Glutamatergic neuron (in vitro differentiated cells): ENCODE measurements at regions not wholly inside any gene's neighbourhood (a gene's known extent, or its start where the extent isn't known, plus 50 kb on each side); places are given as distances from the start of the nearest gene placed in this dataset.

Experiments
- DNase-seq: peaks from one replicate; pipeline ENCODE4 v3.0.0; 2022
- H3K27ac Mint-ChIP-seq: one replicate; pipeline ENCODE4 v1.8.0; 2020; ENCODE audit warnings: mild to moderate bottlenecking, mixed read lengths, inconsistent platforms; ENCODE audit not compliant: unreplicated experiment
- H3K27me3 Mint-ChIP-seq: one replicate; pipeline ENCODE4 v1.8.0; 2020; ENCODE audit warnings: mild to moderate bottlenecking, moderate library complexity, mixed read lengths, inconsistent platforms; ENCODE audit not compliant: unreplicated experiment
- H3K36me3 Mint-ChIP-seq: one replicate; pipeline ENCODE4 v1.8.0; 2020; ENCODE audit warnings: mild to moderate bottlenecking, mixed read lengths, inconsistent platforms; ENCODE audit not compliant: unreplicated experiment
- H3K4me1 Mint-ChIP-seq: one replicate; pipeline ENCODE4 v1.8.0; 2020; ENCODE audit warnings: mild to moderate bottlenecking, low read depth, mixed read lengths, inconsistent platforms; ENCODE audit not compliant: unreplicated experiment
- H3K4me3 Mint-ChIP-seq: one replicate; pipeline ENCODE4 v1.8.0; 2020; ENCODE audit warnings: mild to moderate bottlenecking, mixed read lengths, inconsistent platforms; ENCODE audit not compliant: unreplicated experiment
- H3K9me3 Mint-ChIP-seq: one replicate; pipeline ENCODE4 v1.8.0; 2020; ENCODE audit warnings: mild to moderate bottlenecking, moderate library complexity, mixed read lengths, inconsistent platforms; ENCODE audit not compliant: unreplicated experiment
- TF ChIP-seq, protein P1 (sequence below): fragments of 200-600 bp; sonication (generic); IDR thresholded peaks from one replicate; pipeline ENCODE4 v1.5.0; 2021; ENCODE audit not compliant: partially characterized antibody, unreplicated experiment

DNA sequence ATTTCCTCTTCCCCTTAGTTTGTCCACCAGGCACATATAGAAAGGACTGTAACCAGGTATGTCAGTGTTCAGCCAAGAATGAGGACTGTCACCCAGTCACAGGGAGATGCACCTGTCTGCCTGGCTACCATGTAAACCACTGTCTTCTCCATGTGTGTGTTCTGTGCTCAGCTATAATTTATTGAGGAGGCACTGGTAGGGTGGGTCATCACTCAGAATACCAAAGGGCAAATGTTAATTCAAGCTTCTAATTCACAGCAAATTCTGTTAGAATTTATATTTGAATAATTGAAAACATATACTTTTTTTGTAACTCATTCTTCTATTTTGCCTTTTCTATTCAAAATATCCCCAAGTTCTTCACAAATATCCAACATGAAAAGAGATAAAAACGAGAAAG, 780.4 kb downstream of the MECOM start:
- H3K27ac Mint-ChIP-seq = no peak overlapping the region
- no peak overlapping the region for H3K4me3 Mint-ChIP-seq
- TF ChIP-seq, protein P1, sequence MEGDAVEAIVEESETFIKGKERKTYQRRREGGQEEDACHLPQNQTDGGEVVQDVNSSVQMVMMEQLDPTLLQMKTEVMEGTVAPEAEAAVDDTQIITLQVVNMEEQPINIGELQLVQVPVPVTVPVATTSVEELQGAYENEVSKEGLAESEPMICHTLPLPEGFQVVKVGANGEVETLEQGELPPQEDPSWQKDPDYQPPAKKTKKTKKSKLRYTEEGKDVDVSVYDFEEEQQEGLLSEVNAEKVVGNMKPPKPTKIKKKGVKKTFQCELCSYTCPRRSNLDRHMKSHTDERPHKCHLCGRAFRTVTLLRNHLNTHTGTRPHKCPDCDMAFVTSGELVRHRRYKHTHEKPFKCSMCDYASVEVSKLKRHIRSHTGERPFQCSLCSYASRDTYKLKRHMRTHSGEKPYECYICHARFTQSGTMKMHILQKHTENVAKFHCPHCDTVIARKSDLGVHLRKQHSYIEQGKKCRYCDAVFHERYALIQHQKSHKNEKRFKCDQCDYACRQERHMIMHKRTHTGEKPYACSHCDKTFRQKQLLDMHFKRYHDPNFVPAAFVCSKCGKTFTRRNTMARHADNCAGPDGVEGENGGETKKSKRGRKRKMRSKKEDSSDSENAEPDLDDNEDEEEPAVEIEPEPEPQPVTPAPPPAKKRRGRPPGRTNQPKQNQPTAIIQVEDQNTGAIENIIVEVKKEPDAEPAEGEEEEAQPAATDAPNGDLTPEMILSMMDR = no peak
- no peaks in the 10 kb centered on the region for H3K4me1 Mint-ChIP-seq
- no peak for DNase-seq
- H3K27me3 Mint-ChIP-seq = no peaks in the 10 kb centered on the region
- no peaks in the 10 kb centered on the region for H3K9me3 Mint-ChIP-seq
- no peaks in the 10 kb centered on the region for H3K36me3 Mint-ChIP-seq

DNA sequence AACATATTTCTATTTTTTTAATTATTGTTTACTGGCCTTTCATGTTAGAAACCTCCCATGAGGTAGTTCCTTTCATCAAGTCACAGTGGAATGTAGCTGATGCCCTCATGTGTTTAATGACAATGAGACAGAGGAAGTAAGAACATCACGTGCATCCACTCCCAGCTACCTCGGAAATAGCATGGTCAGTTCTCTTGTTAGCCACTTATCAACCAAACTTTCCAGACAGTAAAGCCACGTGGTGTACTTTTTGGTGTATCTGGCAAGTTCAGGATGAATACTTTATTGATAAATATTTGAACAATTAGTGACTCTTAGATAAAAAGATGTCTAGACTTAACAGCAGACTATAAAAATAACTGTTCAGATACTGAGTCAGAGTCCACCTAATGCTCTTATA, 781.7 kb downstream of the MECOM start:
- Mint-ChIP-seq H3K4me3 (no peak overlapping the region), H3K27me3 (no peaks in the 10 kb centered on the region), H3K27ac (no peak overlapping the region), H3K36me3 (no peaks in the 10 kb centered on the region), H3K9me3 (no peaks in the 10 kb centered on the region), H3K4me1 (no peaks in the 10 kb centered on the region)
- DNase-seq = no peak
- TF ChIP-seq, protein P1 = no peak

DNA sequence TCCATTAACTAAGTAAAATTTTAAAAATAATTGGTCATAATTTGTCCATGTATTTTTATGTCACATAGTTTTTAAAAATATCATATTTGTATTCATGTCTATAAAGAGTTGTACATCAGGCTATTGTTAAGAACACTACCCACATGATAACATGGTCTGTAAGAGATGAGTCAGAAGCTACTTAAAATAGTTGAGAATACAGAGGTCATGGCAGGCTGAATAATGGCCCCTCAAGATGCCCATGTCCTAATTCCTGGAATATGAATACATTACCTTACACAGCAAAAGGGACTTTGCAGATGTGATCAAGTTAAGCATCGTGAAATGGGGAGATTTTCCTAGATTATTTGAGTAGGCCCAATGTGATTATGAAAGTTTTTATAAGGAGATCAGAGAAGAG, 782.9 kb upstream of the GOLIM4 start:
- Mint-ChIP-seq H3K27ac (no peak overlapping the region), H3K9me3 (no peaks in the 10 kb centered on the region), H3K4me3 (no peak overlapping the region), H3K27me3 (no peaks in the 10 kb centered on the region), H3K4me1 (no peaks in the 10 kb centered on the region), H3K36me3 (no peaks in the 10 kb centered on the region)
- no peak for DNase-seq
- TF ChIP-seq, protein P1 = no peak

DNA sequence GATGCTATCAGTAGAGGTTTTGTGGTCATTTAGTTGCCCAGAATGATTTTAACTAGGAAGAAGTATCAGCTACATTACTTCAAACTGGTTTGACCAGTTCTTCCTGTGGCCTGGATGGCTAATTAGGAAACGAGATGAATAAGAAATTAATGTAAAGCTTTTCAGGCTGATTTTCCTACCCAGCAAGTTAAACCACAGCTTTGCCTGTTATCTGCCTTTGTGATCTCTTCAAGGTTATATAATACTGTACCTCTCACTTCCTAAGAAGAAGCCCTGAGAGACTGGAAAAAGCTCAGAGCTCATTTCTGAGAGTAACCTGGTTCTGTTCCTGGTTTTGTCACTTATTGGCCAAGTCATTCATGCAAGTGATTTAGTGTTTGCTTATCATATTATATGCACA, 782.2 kb upstream of the GOLIM4 start:
- Mint-ChIP-seq H3K9me3 (no peaks in the 10 kb centered on the region), H3K36me3 (no peaks in the 10 kb centered on the region), H3K4me1 (no peaks in the 10 kb centered on the region), H3K27me3 (no peaks in the 10 kb centered on the region), H3K27ac (no peak overlapping the region), H3K4me3 (no peak overlapping the region)
- TF ChIP-seq, protein P1 = no peak
- DNase-seq = no peak

DNA sequence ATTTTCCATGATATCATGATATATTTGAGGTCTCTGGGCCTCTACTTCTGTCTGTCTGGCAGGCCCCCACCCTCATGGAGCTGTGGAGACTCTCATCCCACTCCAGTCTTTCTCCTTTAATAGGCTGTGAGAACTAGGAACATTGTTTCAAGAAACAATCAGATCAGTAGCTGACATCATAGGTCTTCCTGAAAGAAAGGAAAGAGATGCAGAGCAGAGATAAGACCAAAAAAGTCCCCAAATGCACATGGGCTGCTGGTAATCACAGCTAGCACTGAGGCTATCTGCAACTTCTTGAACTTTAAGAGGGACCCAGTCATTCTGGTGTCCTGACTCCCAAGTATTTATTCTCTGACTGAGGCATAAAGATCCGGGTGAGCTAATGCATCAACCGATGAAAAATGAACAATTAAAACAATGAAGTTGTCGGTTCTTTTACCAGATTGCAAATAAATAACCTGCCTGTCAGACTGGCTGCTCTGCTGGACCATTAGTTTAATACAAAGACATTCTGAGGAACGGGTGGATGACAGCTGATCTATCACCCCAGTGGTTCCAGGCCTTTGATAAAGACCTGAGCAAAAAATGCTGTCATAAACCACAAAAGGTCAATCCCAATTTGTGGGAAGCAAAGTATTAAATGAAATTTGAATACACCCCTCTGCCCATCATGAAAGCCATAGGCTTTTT, 780.8 kb upstream of the GOLIM4 start:
- no peaks in the 10 kb centered on the region for H3K9me3 Mint-ChIP-seq
- no peak for DNase-seq
- TF ChIP-seq, protein P1 = no peak
- no peaks in the 10 kb centered on the region for H3K4me1 Mint-ChIP-seq
- H3K27ac Mint-ChIP-seq = no peak overlapping the region
- H3K27me3 Mint-ChIP-seq = no peaks in the 10 kb centered on the region
- H3K4me3 Mint-ChIP-seq = no peak overlapping the region
- H3K36me3 Mint-ChIP-seq = no peaks in the 10 kb centered on the region
